VCaP (cell line): ENCODE measurements at regions not wholly inside any gene's neighbourhood (a gene's known extent, or its start where the extent isn't known, plus 50 kb on each side); places are given as distances from the start of the nearest gene placed in this dataset.

Experiments used
- H3K27ac ChIP-seq: fragments of 450-650 bp; 2 replicates; pipeline ENCODE4 v1.5.1; 2017
- TF ChIP-seq, protein P1 (sequence below): fragments of 450-650 bp; conservative IDR thresholded peaks from 2 replicates; pipeline ENCODE4 v1.5.1; 2017; ENCODE audit warnings: mild to moderate bottlenecking, moderate library complexity

DNA sequence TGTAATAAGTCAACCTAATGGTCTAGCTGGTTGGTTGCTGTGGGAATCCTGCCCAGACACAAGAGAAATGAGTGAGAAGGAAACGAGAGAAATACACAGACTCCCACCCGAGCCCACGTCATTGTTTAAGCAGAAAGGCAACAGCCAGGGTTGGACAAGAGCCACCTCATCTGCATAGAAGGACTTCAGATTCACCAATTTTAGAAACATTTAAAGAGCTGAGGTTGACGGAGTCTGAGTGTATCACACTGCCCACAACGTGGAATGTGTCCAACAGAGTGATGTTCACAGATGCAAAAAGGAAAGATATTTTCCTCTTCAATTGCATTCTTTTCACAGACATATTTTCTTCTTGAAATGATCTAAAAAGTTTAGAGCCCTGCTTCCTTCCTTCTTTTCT, 349.5 kb downstream of the AGTPBP1 start:
- TF ChIP-seq, protein P1, sequence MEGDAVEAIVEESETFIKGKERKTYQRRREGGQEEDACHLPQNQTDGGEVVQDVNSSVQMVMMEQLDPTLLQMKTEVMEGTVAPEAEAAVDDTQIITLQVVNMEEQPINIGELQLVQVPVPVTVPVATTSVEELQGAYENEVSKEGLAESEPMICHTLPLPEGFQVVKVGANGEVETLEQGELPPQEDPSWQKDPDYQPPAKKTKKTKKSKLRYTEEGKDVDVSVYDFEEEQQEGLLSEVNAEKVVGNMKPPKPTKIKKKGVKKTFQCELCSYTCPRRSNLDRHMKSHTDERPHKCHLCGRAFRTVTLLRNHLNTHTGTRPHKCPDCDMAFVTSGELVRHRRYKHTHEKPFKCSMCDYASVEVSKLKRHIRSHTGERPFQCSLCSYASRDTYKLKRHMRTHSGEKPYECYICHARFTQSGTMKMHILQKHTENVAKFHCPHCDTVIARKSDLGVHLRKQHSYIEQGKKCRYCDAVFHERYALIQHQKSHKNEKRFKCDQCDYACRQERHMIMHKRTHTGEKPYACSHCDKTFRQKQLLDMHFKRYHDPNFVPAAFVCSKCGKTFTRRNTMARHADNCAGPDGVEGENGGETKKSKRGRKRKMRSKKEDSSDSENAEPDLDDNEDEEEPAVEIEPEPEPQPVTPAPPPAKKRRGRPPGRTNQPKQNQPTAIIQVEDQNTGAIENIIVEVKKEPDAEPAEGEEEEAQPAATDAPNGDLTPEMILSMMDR = no peak
- no peak overlapping the region for H3K27ac ChIP-seq

DNA sequence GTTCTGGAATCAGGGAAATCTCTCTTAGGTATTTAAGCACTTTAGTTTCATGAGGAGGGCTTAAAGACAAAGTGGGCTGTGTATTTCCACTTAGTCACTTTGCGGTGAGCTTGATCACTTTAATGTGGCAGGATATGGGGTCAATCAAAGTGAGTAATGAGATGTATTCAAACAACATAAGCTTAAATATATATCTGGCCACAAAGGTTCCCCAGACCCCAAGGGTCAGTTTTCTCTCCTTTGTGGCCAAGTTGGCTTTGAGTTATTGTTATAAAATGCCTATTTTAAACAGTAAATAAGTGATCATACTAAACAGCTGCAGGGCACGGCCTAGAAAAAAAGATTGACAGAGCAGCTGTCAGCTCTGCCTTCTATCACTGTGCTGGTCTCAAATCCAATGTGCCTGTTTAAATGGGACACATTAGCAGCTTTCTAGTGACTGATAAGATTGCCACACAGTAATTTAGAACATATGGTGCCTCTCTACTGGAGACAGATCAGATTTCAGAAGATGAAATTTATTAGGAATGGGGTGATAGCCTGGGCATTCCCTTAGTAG, 363.9 kb downstream of the AGTPBP1 start:
- TF ChIP-seq, protein P1 = no peak
- H3K27ac ChIP-seq = no peak overlapping the region

DNA sequence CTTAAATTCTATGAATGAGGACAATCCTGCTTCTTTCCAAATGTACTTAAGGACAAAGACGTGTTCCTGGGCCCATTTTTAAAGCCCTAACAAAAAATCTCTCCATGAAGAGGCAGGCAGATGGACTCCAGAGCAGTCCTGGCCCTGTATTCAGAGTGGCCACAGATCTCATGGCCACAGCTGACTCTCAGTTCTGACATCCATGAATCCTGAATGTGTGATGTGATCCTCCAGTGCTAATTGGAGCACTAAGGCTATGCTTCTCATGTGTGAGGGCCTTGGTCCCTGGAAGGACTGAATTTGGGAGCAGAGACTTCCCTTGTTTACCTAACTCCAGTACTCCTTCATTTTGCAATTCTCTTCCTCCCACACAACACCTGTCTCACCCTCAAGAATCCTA, 373.0 kb downstream of the AGTPBP1 start:
- no peak overlapping the region for H3K27ac ChIP-seq

DNA sequence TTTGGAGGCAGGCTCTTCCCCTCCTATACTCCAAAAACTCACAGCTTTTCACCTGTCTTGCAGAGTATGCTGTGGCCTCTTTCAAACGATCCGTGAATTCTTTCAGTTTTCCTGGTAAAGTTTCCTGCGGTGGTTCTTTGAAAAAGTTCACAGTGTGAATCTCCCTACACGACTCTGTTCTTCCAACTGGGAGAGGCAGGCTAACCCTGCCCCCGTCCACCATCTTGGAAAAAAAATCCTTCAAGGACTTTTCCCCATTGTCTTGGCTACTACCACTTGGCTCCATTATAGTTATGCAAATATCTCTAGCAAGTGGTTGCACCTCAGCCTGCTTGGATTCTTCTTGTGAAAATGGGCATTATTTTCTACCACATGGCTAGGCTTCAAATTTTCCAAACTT, 382.6 kb downstream of the AGTPBP1 start:
- TF ChIP-seq, protein P1 = no peak
- no peak overlapping the region for H3K27ac ChIP-seq

More for the DNA sequence above, 373.0 kb downstream of the AGTPBP1 start:
- TF ChIP-seq, protein P1 = no peak

DNA sequence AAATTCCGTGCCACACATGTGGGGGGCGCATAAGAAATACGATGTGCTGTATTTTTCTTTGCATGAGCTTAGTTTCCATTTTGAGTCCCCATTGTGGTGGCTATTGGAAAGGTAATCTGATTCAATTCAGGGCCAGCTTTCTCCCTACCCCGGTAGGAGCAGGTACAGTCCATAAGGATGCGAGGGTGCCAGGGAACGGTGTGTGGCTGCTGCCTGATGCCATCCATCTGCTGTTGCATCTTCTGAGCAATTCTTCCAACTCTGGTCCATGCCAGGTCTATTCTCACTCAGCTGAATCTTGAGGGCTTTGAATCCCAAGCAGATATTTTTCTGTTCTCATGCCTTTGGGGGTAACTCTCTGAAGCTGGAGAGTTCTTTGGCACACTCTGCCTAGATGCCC, 392.7 kb downstream of the AGTPBP1 start:
- TF ChIP-seq, protein P1 = no peak

DNA sequence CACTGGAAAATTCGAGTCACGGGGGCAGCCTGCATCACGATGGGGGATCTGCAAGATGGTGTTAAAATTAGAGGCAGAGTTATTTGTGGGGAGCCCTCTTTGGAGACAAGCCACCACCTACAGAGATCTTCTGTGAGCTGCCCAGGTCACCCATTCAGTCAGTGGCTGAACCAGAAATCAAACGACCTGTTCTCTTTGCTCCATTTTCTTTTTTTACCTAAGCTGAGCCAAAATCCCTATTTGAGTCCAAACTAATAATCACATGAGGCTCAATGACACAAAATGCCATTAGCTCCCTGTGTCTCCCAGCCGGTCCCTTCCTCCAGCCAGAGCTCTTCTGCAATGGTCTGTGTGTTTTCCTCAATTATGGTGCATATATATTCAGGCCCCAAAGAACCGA, 394.2 kb downstream of the AGTPBP1 start:
- TF ChIP-seq, protein P1 = no peak
- H3K27ac ChIP-seq = no peak overlapping the region

More for the DNA sequence above, 392.7 kb downstream of the AGTPBP1 start:
- H3K27ac ChIP-seq = no peak overlapping the region

DNA sequence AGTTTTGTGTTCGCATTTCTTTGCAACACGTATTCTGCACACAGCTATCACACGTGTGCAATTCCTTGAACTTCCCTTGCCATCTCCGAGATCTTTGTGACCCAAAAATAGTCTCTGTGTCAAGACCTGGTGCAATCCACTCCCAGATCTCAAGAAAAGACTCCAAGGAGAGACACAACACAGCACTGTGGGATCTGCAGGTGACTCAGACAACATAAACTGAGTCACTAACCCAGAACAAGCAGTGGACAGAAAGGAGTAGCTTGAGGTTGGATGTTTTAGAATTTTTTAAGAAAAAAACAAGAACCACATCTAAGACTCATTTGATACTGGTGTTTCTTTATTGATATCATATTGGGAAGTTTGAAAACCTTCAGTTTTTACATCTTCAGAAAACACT, 396.9 kb downstream of the AGTPBP1 start:
- TF ChIP-seq, protein P1 = no peak

DNA sequence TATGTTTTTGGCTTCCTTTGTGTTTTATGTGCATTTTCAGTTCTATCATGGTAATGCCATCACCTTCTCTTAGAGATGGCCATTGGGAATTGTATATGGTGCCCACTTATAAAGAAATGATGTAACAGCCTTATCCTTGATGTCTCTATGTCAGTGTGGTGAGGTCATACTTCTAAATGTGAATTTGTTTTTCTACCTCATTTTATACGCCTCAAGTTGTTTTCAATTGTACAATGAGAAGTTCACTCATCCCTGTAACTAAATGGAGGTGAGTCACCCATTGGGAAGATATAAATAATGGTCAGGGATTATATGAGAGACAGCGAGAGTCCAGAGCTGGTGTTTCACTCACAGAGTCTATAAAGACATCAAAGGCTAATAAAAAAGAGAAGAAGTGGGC, 402.4 kb downstream of the AGTPBP1 start:
- TF ChIP-seq, protein P1 = no peak
- H3K27ac ChIP-seq = no peak overlapping the region

More for the DNA sequence above, 396.9 kb downstream of the AGTPBP1 start:
- no peak overlapping the region for H3K27ac ChIP-seq
